Gastrocnemius medialis (tissue), 4 donors: ENCODE measurements at regions not wholly inside any gene's neighbourhood (a gene's known extent, or its start where the extent isn't known, plus 50 kb on each side); places are given as distances from the start of the nearest gene placed in this dataset.

ENCODE experiments used
- CTCF ChIP-seq, 5 experiments: fragments of 450-650 bp in 3 of 5; fragments of 200-600 bp in 2 of 5; sonication (generic) in 2 of 5; IDR thresholded peaks in 4 of 5; conservative IDR thresholded peaks in 1 of 5; 1 replicate in 4 of 5; 2 replicates in 1 of 5; pipeline ENCODE4 v1.5.1; 2016 to 2019; ENCODE audit warnings: antibody characterized with exemption in 5 of 5, mild to moderate bottlenecking in 3 of 5, moderate library complexity in 3 of 5
- POLR2A ChIP-seq, 2 donors: fragments of 450-650 bp; IDR thresholded peaks; one replicate each; pipeline ENCODE4 v1.6.1; 2017; ENCODE audit warnings: antibody characterized with exemption in 2 of 2, mild to moderate bottlenecking in 2 of 2, moderate library complexity in 2 of 2

GRCh38 chr16:13291591-13292333 is 390.4 kb downstream of the SHISA9 start:
- no peak for TF ChIP-seq CTCF (IDR thresholded peaks at IDR 0.05 in 4 of 5, conservative IDR thresholded peaks at IDR 0.05 in 1 of 5)
- no peak for TF ChIP-seq POLR2A (IDR thresholded peaks at IDR 0.05)
